ENCODE measurements at regions not wholly inside any gene's neighbourhood (a gene's known extent, or its start where the extent isn't known, plus 50 kb on each side); places are given as distances from the start of the nearest gene placed in this dataset.

DNA sequence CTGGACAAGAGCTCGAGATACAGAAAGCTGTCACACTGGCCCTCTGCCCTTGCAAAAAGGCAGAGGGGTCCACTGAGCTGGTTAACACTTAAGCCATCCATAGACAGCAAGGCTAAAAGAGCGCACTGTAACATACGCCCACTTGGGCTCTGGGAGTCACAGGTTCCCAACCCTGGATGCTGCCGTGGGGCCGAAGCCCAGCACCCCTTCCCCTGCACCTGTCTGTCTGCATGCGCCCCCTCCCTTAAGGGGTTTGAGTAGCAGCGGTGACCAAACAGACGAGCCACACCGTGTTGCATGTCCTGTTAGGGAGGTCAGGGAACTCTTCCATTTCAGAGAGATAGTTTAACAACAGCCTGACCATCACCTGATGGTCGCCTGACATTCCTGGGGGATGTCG lies 138.4 kb upstream of the GALNTL6 start:
- TF ChIP-seq CTCF (IDR thresholded peaks at IDR 0.05; ENCODE audit: low read length): no peak
- no peak for TF ChIP-seq EZH2 (IDR thresholded peaks at IDR 0.05; ENCODE audit: borderline replicate concordance, low read length)

Data from OCI-LY1 (cell line).